HL-60 (cell line): ENCODE measurements at regions not wholly inside any gene's neighbourhood (a gene's known extent, or its start where the extent isn't known, plus 50 kb on each side); places are given as distances from the start of the nearest gene placed in this dataset.

Experiments
- GABPA ChIP-seq: IDR thresholded peaks from 2 replicates; pipeline ENCODE4 v1.6.1; 2012; ENCODE audit warnings: low read depth
- TF ChIP-seq, protein P1 (sequence below): IDR thresholded peaks from one replicate; pipeline ENCODE4 v1.5.1; 2011; ENCODE audit warnings: low read length, control low read depth, inconsistent platforms; ENCODE audit not compliant: insufficient read depth

DNA sequence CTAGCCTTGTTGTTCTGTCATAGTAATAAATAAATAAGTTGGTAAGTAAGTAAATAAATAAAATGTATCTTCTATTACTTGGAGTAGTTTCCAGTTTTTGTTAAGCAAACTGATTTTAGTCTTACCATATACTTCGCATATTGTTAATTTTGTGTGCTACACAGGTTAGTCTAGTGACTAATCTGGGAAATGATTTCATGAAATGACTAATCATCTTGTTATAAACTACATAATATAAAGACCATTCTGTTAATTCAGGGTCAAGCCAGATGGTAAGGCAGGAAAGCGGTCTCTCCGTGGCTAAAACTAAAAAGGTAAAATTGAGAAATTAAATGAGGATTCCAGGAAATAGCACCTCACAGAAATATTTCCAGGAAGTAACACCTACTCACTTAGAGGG is 58.5 kb upstream of the FOXP2 start:
- TF ChIP-seq, protein P1, sequence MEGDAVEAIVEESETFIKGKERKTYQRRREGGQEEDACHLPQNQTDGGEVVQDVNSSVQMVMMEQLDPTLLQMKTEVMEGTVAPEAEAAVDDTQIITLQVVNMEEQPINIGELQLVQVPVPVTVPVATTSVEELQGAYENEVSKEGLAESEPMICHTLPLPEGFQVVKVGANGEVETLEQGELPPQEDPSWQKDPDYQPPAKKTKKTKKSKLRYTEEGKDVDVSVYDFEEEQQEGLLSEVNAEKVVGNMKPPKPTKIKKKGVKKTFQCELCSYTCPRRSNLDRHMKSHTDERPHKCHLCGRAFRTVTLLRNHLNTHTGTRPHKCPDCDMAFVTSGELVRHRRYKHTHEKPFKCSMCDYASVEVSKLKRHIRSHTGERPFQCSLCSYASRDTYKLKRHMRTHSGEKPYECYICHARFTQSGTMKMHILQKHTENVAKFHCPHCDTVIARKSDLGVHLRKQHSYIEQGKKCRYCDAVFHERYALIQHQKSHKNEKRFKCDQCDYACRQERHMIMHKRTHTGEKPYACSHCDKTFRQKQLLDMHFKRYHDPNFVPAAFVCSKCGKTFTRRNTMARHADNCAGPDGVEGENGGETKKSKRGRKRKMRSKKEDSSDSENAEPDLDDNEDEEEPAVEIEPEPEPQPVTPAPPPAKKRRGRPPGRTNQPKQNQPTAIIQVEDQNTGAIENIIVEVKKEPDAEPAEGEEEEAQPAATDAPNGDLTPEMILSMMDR, result no peak
- no peak for TF ChIP-seq GABPA
